Peyer's patch (tissue), 4 donors: ENCODE measurements at regions not wholly inside any gene's neighbourhood (a gene's known extent, or its start where the extent isn't known, plus 50 kb on each side); places are given as distances from the start of the nearest gene placed in this dataset.

Experiments used
- POLR2A ChIP-seq, 2 donors: fragments of 450-650 bp; IDR thresholded peaks; one replicate each; pipeline ENCODE4 v1.5.1; 2017; ENCODE audit warnings: antibody characterized with exemption in 2 of 2, mild to moderate bottlenecking in 2 of 2, moderate library complexity in 2 of 2
- TF ChIP-seq, protein P1 (sequence below), 6 experiments: fragments of 450-650 bp in 4 of 6; fragments of 200-600 bp in 2 of 6; sonication (generic) in 1 of 6; IDR thresholded peaks; one replicate each; pipeline ENCODE4 v1.5.1; 2017 to 2019; ENCODE audit warnings: antibody characterized with exemption in 6 of 6, mild to moderate bottlenecking in 3 of 6, moderate library complexity in 1 of 6

DNA sequence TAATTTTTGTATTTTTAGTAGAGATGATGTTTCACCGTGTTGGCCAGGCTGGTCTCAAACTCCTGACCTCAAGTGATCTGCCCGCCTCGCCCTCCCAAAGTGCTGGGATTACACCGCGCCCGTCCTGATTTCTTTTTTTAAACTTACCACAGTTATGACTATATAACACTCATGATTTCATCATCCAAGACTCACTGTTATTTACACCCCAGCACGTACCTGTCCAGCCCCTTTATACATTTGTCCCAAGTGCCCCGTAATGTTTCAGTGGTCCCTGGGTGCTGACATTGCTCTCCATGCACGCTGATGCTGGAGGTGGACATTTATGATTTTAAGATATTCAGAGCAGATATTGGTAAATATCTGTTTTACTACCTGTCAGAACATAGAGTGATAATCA, 219.9 kb upstream of the GMDS start:
- TF ChIP-seq, protein P1, sequence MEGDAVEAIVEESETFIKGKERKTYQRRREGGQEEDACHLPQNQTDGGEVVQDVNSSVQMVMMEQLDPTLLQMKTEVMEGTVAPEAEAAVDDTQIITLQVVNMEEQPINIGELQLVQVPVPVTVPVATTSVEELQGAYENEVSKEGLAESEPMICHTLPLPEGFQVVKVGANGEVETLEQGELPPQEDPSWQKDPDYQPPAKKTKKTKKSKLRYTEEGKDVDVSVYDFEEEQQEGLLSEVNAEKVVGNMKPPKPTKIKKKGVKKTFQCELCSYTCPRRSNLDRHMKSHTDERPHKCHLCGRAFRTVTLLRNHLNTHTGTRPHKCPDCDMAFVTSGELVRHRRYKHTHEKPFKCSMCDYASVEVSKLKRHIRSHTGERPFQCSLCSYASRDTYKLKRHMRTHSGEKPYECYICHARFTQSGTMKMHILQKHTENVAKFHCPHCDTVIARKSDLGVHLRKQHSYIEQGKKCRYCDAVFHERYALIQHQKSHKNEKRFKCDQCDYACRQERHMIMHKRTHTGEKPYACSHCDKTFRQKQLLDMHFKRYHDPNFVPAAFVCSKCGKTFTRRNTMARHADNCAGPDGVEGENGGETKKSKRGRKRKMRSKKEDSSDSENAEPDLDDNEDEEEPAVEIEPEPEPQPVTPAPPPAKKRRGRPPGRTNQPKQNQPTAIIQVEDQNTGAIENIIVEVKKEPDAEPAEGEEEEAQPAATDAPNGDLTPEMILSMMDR (IDR thresholded peaks at IDR 0.05), result no peak
- TF ChIP-seq POLR2A (IDR thresholded peaks at IDR 0.05), result no peak
